HUES6 (cell line): ENCODE measurements at regions not wholly inside any gene's neighbourhood (a gene's known extent, or its start where the extent isn't known, plus 50 kb on each side); places are given as distances from the start of the nearest gene placed in this dataset.

Source experiments
- H3K27ac ChIP-seq: 2 replicates; pipeline ENCODE4 v1.7.0; 2013; ENCODE audit warnings: low read depth, mild to moderate bottlenecking, low read length, inconsistent platforms
- H3K27me3 ChIP-seq: 2 replicates; pipeline ENCODE4 v1.6.1; 2013; ENCODE audit warnings: low read length; ENCODE audit not compliant: control insufficient read depth, insufficient read depth
- H3K36me3 ChIP-seq: 2 replicates; pipeline ENCODE4 v1.6.1; 2013; ENCODE audit warnings: low read length; ENCODE audit not compliant: control insufficient read depth, insufficient read depth
- H3K4me1 ChIP-seq: 2 replicates; pipeline ENCODE4 v1.6.1; 2013; ENCODE audit warnings: low read length; ENCODE audit not compliant: control insufficient read depth, insufficient read depth
- H3K4me3 ChIP-seq: 2 replicates; pipeline ENCODE4 v1.5.1; 2013; ENCODE audit warnings: low read depth, low read length
- H3K9ac ChIP-seq: one replicate; pipeline ENCODE4 v1.6.1; 2013; ENCODE audit warnings: mild to moderate bottlenecking, low read length
- H3K9me3 ChIP-seq: 2 replicates; pipeline ENCODE4 v1.6.1; 2013; ENCODE audit warnings: low read depth, low read length; ENCODE audit not compliant: control insufficient read depth, insufficient read depth

- Histone ChIP-seq H3K27me3 (no peaks in the 10 kb centered on the region), H3K9ac (no peak overlapping the region), H3K4me3 (no peak overlapping the region), H3K9me3 (no peaks in the 10 kb centered on the region), H3K36me3 (no peaks in the 10 kb centered on the region), H3K4me1 (peaks cover 9% of the 10 kb centered on the region; the same call in 1 of the 2 replicates), H3K27ac (no peak overlapping the region)
Measured at GRCh38 chr10:20975236-20975635, 78.1 kb upstream of the NEBL start.

GRCh38 chr10:20972925-20973324 is 75.8 kb upstream of the NEBL start:
- Histone ChIP-seq H3K36me3 (no peaks in the 10 kb centered on the region), H3K27ac (no peak overlapping the region), H3K4me1 (peaks cover 9% of the 10 kb centered on the region; the same call in 1 of the 2 replicates), H3K27me3 (no peaks in the 10 kb centered on the region), H3K9me3 (no peaks in the 10 kb centered on the region), H3K4me3 (no peak overlapping the region), H3K9ac (no peak overlapping the region)

GRCh38 chr10:20971901-20972300 is 74.8 kb upstream of the NEBL start:
- Histone ChIP-seq H3K27me3 (no peaks in the 10 kb centered on the region), H3K27ac (no peak overlapping the region), H3K36me3 (no peaks in the 10 kb centered on the region), H3K4me3 (no peak overlapping the region), H3K9me3 (no peaks in the 10 kb centered on the region), H3K9ac (no peak overlapping the region), H3K4me1 (no peaks in the 10 kb centered on the region)

GRCh38 chr10:20970708-20971107 is 73.6 kb upstream of the NEBL start:
- Histone ChIP-seq H3K4me1 (no peaks in the 10 kb centered on the region), H3K9me3 (no peaks in the 10 kb centered on the region), H3K36me3 (no peaks in the 10 kb centered on the region), H3K4me3 (no peak overlapping the region), H3K9ac (no peak overlapping the region), H3K27ac (no peak overlapping the region), H3K27me3 (no peaks in the 10 kb centered on the region)

GRCh38 chr10:20970044-20970443 is 72.9 kb upstream of the NEBL start:
- no peak overlapping the region for H3K9ac ChIP-seq
- H3K4me3 ChIP-seq = no peak overlapping the region
- no peak overlapping the region for H3K27ac ChIP-seq
- H3K4me1 ChIP-seq = no peaks in the 10 kb centered on the region
- H3K36me3 ChIP-seq = no peaks in the 10 kb centered on the region
- no peaks in the 10 kb centered on the region for H3K27me3 ChIP-seq
- H3K9me3 ChIP-seq = peaks cover 4% of the 10 kb centered on the region; the same call in 1 of the 2 replicates

GRCh38 chr10:20966426-20966825 is 69.3 kb upstream of the NEBL start:
- H3K9ac ChIP-seq = no peak overlapping the region
- no peaks in the 10 kb centered on the region for H3K27me3 ChIP-seq
- H3K36me3 ChIP-seq = no peaks in the 10 kb centered on the region
- peaks cover 5% of the 10 kb centered on the region; the same call in 1 of the 2 replicates for H3K4me1 ChIP-seq
- peaks cover 5% of the 10 kb centered on the region; the same call in 1 of the 2 replicates for H3K9me3 ChIP-seq
- no peak overlapping the region for H3K27ac ChIP-seq
- no peak overlapping the region for H3K4me3 ChIP-seq

- H3K36me3 ChIP-seq = no peaks in the 10 kb centered on the region
- H3K4me1 ChIP-seq = peaks cover 6% of the 10 kb centered on the region; the same call in 1 of the 2 replicates
- no peak overlapping the region for H3K9ac ChIP-seq
- H3K27me3 ChIP-seq = no peaks in the 10 kb centered on the region
- H3K4me3 ChIP-seq = no peak overlapping the region
- no peak overlapping the region for H3K27ac ChIP-seq
- H3K9me3 ChIP-seq = peaks cover 5% of the 10 kb centered on the region; the same call in 1 of the 2 replicates
Measured at GRCh38 chr10:20963721-20964595, 66.8 kb upstream of the NEBL start.

GRCh38 chr10:20963056-20963455 is 65.9 kb upstream of the NEBL start:
- Histone ChIP-seq H3K27me3 (no peaks in the 10 kb centered on the region), H3K27ac (no peak overlapping the region), H3K4me3 (no peak overlapping the region), H3K9ac (no peak overlapping the region), H3K36me3 (no peaks in the 10 kb centered on the region), H3K4me1 (peaks cover 6% of the 10 kb centered on the region; the same call in 1 of the 2 replicates), H3K9me3 (peaks cover 5% of the 10 kb centered on the region; the same call in 1 of the 2 replicates)

- H3K27ac ChIP-seq = no peak overlapping the region
- H3K4me1 ChIP-seq = peaks cover 6% of the 10 kb centered on the region; the same call in 1 of the 2 replicates
- peaks cover 5% of the 10 kb centered on the region; the same call in 1 of the 2 replicates for H3K9me3 ChIP-seq
- no peaks in the 10 kb centered on the region for H3K36me3 ChIP-seq
- no peak overlapping the region for H3K9ac ChIP-seq
- no peak overlapping the region for H3K4me3 ChIP-seq
- no peaks in the 10 kb centered on the region for H3K27me3 ChIP-seq
Measured at GRCh38 chr10:20962165-20962564, 65.1 kb upstream of the NEBL start.

GRCh38 chr10:20959242-20959641 is 62.1 kb upstream of the NEBL start:
- Histone ChIP-seq H3K27me3 (no peaks in the 10 kb centered on the region), H3K9ac (no peak overlapping the region), H3K36me3 (no peaks in the 10 kb centered on the region), H3K4me3 (no peak overlapping the region), H3K4me1 (peaks cover 28% of the 10 kb centered on the region; the same call in 1 of the 2 replicates), H3K27ac (no peak overlapping the region), H3K9me3 (no peaks in the 10 kb centered on the region)

GRCh38 chr10:20958764-20959163 is 61.7 kb upstream of the NEBL start:
- Histone ChIP-seq H3K9ac (no peak overlapping the region), H3K4me3 (no peak overlapping the region), H3K27me3 (no peaks in the 10 kb centered on the region), H3K4me1 (peaks cover 33% of the 10 kb centered on the region; the same call in 1 of the 2 replicates), H3K27ac (no peak overlapping the region), H3K9me3 (no peaks in the 10 kb centered on the region), H3K36me3 (no peaks in the 10 kb centered on the region)
